ENCODE measurements at regions not wholly inside any gene's neighbourhood (a gene's known extent, or its start where the extent isn't known, plus 50 kb on each side); places are given as distances from the start of the nearest gene placed in this dataset.
"Not testable (repeated sequence)": the region's sequence is repeated elsewhere in the genome, so short reads cannot be mapped to it uniquely, and the experiment has no call there.

GRCh38 chr14:106286697-106287290 is 760.4 kb downstream of the TMEM121 start:
- DNase-seq = no peak
- no peaks in the 10 kb centered on the region for H3K4me1 ChIP-seq
- TF ChIP-seq POLR2A (IDR thresholded peaks at IDR 0.05) (no peak), CTCF (IDR thresholded peaks at IDR 0.05) (no peak)
- intact Hi-C loops (cut with DNase I) = no loop called here
- H3K27ac ChIP-seq = no peak overlapping the region
- 78 to 83% methylated on average over 35 to 40 of the region's 41 CpGs for WGBS, 2 donors
- H3K9me3 ChIP-seq = no peaks in the 10 kb centered on the region
- H3K36me3 ChIP-seq = no peaks in the 10 kb centered on the region
- no peaks in the 10 kb centered on the region for H3K27me3 ChIP-seq
- no peak overlapping the region for H3K4me3 ChIP-seq (replicated peaks in 1 of 3)

GRCh38 chr14:106287506-106287905 is 761.1 kb downstream of the TMEM121 start:
- no peaks in the 10 kb centered on the region for H3K4me1 ChIP-seq
- no peak overlapping the region for H3K27ac ChIP-seq
- intact Hi-C loops (cut with DNase I) = no loop called here
- no peaks in the 10 kb centered on the region for H3K9me3 ChIP-seq
- no peaks in the 10 kb centered on the region for H3K27me3 ChIP-seq
- WGBS, 2 donors = 80 to 85% methylated on average over 29 of the region's 29 CpGs
- no peak overlapping the region for H3K4me3 ChIP-seq (replicated peaks in 1 of 3)
- DNase-seq = no peak
- no peak for TF ChIP-seq CTCF (IDR thresholded peaks at IDR 0.05)
- TF ChIP-seq POLR2A (IDR thresholded peaks at IDR 0.05) = no peak
- H3K36me3 ChIP-seq = no peaks in the 10 kb centered on the region

- H3K4me1 ChIP-seq = no peaks in the 10 kb centered on the region
- no peaks in the 10 kb centered on the region for H3K36me3 ChIP-seq
- H3K27ac ChIP-seq = no peak overlapping the region
- WGBS, 2 donors = 61 to 64% methylated on average over 2 of the region's 2 CpGs
- no peak overlapping the region for H3K4me3 ChIP-seq (replicated peaks in 1 of 3)
- TF ChIP-seq POLR2A (IDR thresholded peaks at IDR 0.05) = no peak
- no peak for TF ChIP-seq CTCF (IDR thresholded peaks at IDR 0.05)
- no peak for DNase-seq
- no peaks in the 10 kb centered on the region for H3K9me3 ChIP-seq
- intact Hi-C loops (cut with DNase I) = no loop called here
- H3K27me3 ChIP-seq = no peaks in the 10 kb centered on the region
Measured at GRCh38 chr14:106291626-106292025, 765.2 kb downstream of the TMEM121 start.

GRCh38 chr14:106294324-106294723 is 767.9 kb downstream of the TMEM121 start:
- TF ChIP-seq POLR2A (IDR thresholded peaks at IDR 0.05) (no peak), CTCF (IDR thresholded peaks at IDR 0.05) (no peak)
- H3K4me3 ChIP-seq (replicated peaks in 1 of 3) = no peak overlapping the region

GRCh38 chr14:106300951-106301510 is 774.6 kb downstream of the TMEM121 start:
- H3K4me3 ChIP-seq (replicated peaks in 1 of 3); H3K4me1 ChIP-seq; intact Hi-C loops (cut with DNase I); H3K36me3 ChIP-seq; DNase-seq; H3K27me3 ChIP-seq; H3K9me3 ChIP-seq; H3K27ac ChIP-seq: not testable (repeated sequence)
- 18 to 64% methylated on average over 2 of the region's 2 CpGs for WGBS, 2 donors

More at GRCh38 chr14:106294324-106294723, 767.9 kb downstream of the TMEM121 start:
- H3K27ac ChIP-seq = no peak overlapping the region
- H3K9me3 ChIP-seq = no peaks in the 10 kb centered on the region
- no peaks in the 10 kb centered on the region for H3K27me3 ChIP-seq
- WGBS, 2 donors = 0 to 4% methylated on average over 1 of the region's 1 CpG
- no peaks in the 10 kb centered on the region for H3K4me1 ChIP-seq
- H3K36me3 ChIP-seq = no peaks in the 10 kb centered on the region
- no peak for DNase-seq
- intact Hi-C loops (cut with DNase I) = no loop called here

GRCh38 chr14:106301609-106302008 is 775.2 kb downstream of the TMEM121 start:
- H3K4me1 ChIP-seq; H3K9me3 ChIP-seq; H3K27me3 ChIP-seq; DNase-seq; H3K27ac ChIP-seq; H3K4me3 ChIP-seq (replicated peaks in 1 of 3); H3K36me3 ChIP-seq; intact Hi-C loops (cut with DNase I): not testable (repeated sequence)
- WGBS, 2 donors = 72 to 73% methylated on average over 4 of the region's 4 CpGs
